ENCODE measurements at regions not wholly inside any gene's neighbourhood (a gene's known extent, or its start where the extent isn't known, plus 50 kb on each side); places are given as distances from the start of the nearest gene placed in this dataset.

DNA sequence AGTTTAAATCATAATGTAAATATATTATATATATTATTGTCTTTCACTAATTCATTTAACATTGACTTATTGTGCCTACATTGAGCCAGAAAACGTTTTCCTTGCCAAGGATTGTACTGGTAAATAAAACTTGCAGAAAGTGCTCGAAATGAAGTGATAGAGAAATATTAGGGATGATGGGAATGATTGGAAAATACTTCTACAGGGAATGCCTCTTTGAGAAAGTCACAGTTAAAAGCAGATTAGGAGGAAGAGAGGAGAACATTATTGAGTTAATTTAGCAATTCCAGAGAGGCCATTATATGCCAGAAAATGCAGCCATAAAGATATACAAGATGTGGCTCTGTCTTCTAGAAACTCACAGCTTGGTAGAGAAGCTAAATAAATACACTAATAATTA lies 560.0 kb upstream of the KCNMB2 start:
- Histone ChIP-seq H3K79me2 (ENCODE audit: control insufficient read depth, low read length) (no peaks in the 10 kb centered on the region), H3K4me1 (ENCODE audit: control insufficient read depth, low read length) (no peaks in the 10 kb centered on the region), H4K20me1 (ENCODE audit: control insufficient read depth, insufficient read depth, low read depth, low read length) (no peaks in the 10 kb centered on the region), H3K27me3 (ENCODE audit: control insufficient read depth, low read length) (no peaks in the 10 kb centered on the region), H3K9me2 (replicated peaks; ENCODE audit: control insufficient read depth, low read length) (no peaks in the 10 kb centered on the region), H3F3A (ENCODE audit: control insufficient read depth, insufficient read depth) (no peaks in the 10 kb centered on the region), H3K4me2 (ENCODE audit: low read length) (no peak overlapping the region), H3K27ac (ENCODE audit: low read depth, low read length) (no peak overlapping the region), H3K36me3 (ENCODE audit: control insufficient read depth, low read length) (no peaks in the 10 kb centered on the region), H3K9me3 (ENCODE audit: control insufficient read depth, insufficient read depth, low read length) (no peaks in the 10 kb centered on the region), H3K4me3 (ENCODE audit: low read length) (no peak overlapping the region)
- TF ChIP-seq CTCF (IDR thresholded peaks at IDR 0.05; ENCODE audit: low read depth, low read length, poor library complexity, severe bottlenecking) (no peak), EZH2phosphoT487 (IDR thresholded peaks at IDR 0.05; ENCODE audit: borderline replicate concordance, low read length) (no peak)

DNA sequence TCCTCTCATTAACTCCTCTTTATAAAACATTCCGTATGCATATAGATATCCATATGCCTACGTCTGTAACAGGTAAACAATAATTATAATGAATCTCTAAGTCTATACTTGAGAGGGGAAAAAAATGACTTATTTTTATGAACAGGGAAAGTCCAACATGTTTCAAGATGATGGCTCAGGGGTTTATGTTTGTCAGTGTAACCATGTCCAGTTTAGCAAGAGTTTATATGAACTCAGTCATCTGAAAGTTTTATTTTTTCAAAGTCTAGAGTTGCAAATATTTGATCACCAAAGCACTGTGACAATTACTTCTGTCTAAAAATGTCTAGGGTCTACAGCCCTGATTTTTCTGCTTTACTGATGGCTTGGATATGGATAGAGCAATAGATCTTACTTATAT lies 559.4 kb upstream of the KCNMB2 start:
- H4K20me1 ChIP-seq (ENCODE audit: control insufficient read depth, insufficient read depth, low read depth, low read length) = no peaks in the 10 kb centered on the region
- H3K79me2 ChIP-seq (ENCODE audit: control insufficient read depth, low read length) = no peaks in the 10 kb centered on the region
- no peaks in the 10 kb centered on the region for H3K9me3 ChIP-seq (ENCODE audit: control insufficient read depth, insufficient read depth, low read length)
- H3K9me2 ChIP-seq (replicated peaks; ENCODE audit: control insufficient read depth, low read length) = no peaks in the 10 kb centered on the region
- no peaks in the 10 kb centered on the region for H3K4me1 ChIP-seq (ENCODE audit: control insufficient read depth, low read length)
- TF ChIP-seq CTCF (IDR thresholded peaks at IDR 0.05; ENCODE audit: low read depth, low read length, poor library complexity, severe bottlenecking) = no peak
- no peak for TF ChIP-seq EZH2phosphoT487 (IDR thresholded peaks at IDR 0.05; ENCODE audit: borderline replicate concordance, low read length)
- no peaks in the 10 kb centered on the region for H3K27me3 ChIP-seq (ENCODE audit: control insufficient read depth, low read length)
- no peak overlapping the region for H3K27ac ChIP-seq (ENCODE audit: low read depth, low read length)
- H3K4me3 ChIP-seq (ENCODE audit: low read length) = no peak overlapping the region
- H3K4me2 ChIP-seq (ENCODE audit: low read length) = no peak overlapping the region
- no peaks in the 10 kb centered on the region for H3F3A ChIP-seq (ENCODE audit: control insufficient read depth, insufficient read depth)
- no peaks in the 10 kb centered on the region for H3K36me3 ChIP-seq (ENCODE audit: control insufficient read depth, low read length)

- H3K9me3 ChIP-seq (ENCODE audit: control insufficient read depth, insufficient read depth, low read length) = no peaks in the 10 kb centered on the region
- H3K4me3 ChIP-seq (ENCODE audit: low read length) = no peak overlapping the region
- no peaks in the 10 kb centered on the region for H4K20me1 ChIP-seq (ENCODE audit: control insufficient read depth, insufficient read depth, low read depth, low read length)
- no peaks in the 10 kb centered on the region for H3F3A ChIP-seq (ENCODE audit: control insufficient read depth, insufficient read depth)
- H3K4me1 ChIP-seq (ENCODE audit: control insufficient read depth, low read length) = no peaks in the 10 kb centered on the region
- H3K9me2 ChIP-seq (replicated peaks; ENCODE audit: control insufficient read depth, low read length) = no peaks in the 10 kb centered on the region
- H3K79me2 ChIP-seq (ENCODE audit: control insufficient read depth, low read length) = no peaks in the 10 kb centered on the region
- H3K27ac ChIP-seq (ENCODE audit: low read depth, low read length) = no peak overlapping the region
- no peak overlapping the region for H3K4me2 ChIP-seq (ENCODE audit: low read length)
- no peak for TF ChIP-seq EZH2phosphoT487 (IDR thresholded peaks at IDR 0.05; ENCODE audit: borderline replicate concordance, low read length)
- TF ChIP-seq CTCF (IDR thresholded peaks at IDR 0.05; ENCODE audit: low read depth, low read length, poor library complexity, severe bottlenecking) = no peak
- H3K27me3 ChIP-seq (ENCODE audit: control insufficient read depth, low read length) = no peaks in the 10 kb centered on the region
- H3K36me3 ChIP-seq (ENCODE audit: control insufficient read depth, low read length) = no peaks in the 10 kb centered on the region
Measured at GRCh38 chr3:177977381-177978158, 558.7 kb upstream of the KCNMB2 start.
